ENCODE measurements at regions not wholly inside any gene's neighbourhood (a gene's known extent, or its start where the extent isn't known, plus 50 kb on each side); places are given as distances from the start of the nearest gene placed in this dataset.

- Histone ChIP-seq H3K36me3 (ENCODE audit: insufficient read depth, low read length) (no peaks in the 10 kb centered on the region), H3K27me3 (ENCODE audit: low read length) (no peaks in the 10 kb centered on the region; the same call in 1 of the 2 replicates), H2AFZ (ENCODE audit: low read length) (no peak overlapping the region), H3K9me3 (ENCODE audit: low read length) (no peaks in the 10 kb centered on the region; the same call in 1 of the 2 replicates), H4K20me1 (ENCODE audit: insufficient read depth, low read depth, low read length) (no peaks in the 10 kb centered on the region), H3K4me3 (ENCODE audit: low read length) (no peak overlapping the region), H3K4me1 (ENCODE audit: low read length) (peaks cover 29% of the 10 kb centered on the region), H3K79me2 (ENCODE audit: low read length) (no peaks in the 10 kb centered on the region), H3K9me2 (replicated peaks; ENCODE audit: insufficient read depth, low read length) (no peaks in the 10 kb centered on the region), H3K9ac (ENCODE audit: low read length) (no peak overlapping the region), H3K27ac (ENCODE audit: low read length) (no peak overlapping the region), H3K4me2 (ENCODE audit: low read depth, low read length, poor library complexity, severe bottlenecking) (no peak overlapping the region)
- DNase-seq: no peak
Measured at GRCh38 chr2:38499548-38500282, 103.0 kb downstream of the HNRNPLL start.

- peak; percentile 95 for DNase-seq
- H3K9me2 ChIP-seq (replicated peaks; ENCODE audit: insufficient read depth, low read length): no peaks in the 10 kb centered on the region
- no peaks in the 10 kb centered on the region for H3K36me3 ChIP-seq (ENCODE audit: insufficient read depth, low read length)
- H3K27me3 ChIP-seq (ENCODE audit: low read length): no peaks in the 10 kb centered on the region; the same call in 1 of the 2 replicates
- H3K9ac ChIP-seq (ENCODE audit: low read length): no peak overlapping the region
- peaks cover 29% of the 10 kb centered on the region for H3K4me1 ChIP-seq (ENCODE audit: low read length)
- peak overlapping the region; percentile 46 for H3K4me3 ChIP-seq (ENCODE audit: low read length)
- H2AFZ ChIP-seq (ENCODE audit: low read length): no peak overlapping the region
- H3K27ac ChIP-seq (ENCODE audit: low read length): no peak overlapping the region
- H3K9me3 ChIP-seq (ENCODE audit: low read length): no peaks in the 10 kb centered on the region; the same call in 1 of the 2 replicates
- H3K4me2 ChIP-seq (ENCODE audit: low read depth, low read length, poor library complexity, severe bottlenecking): peak overlapping the region; percentile 64
- H3K79me2 ChIP-seq (ENCODE audit: low read length): no peaks in the 10 kb centered on the region
- H4K20me1 ChIP-seq (ENCODE audit: insufficient read depth, low read depth, low read length): no peaks in the 10 kb centered on the region
Measured at GRCh38 chr2:38498045-38498481, 104.7 kb downstream of the HNRNPLL start.

GRCh38 chr2:38497670-38498037 lies 105.1 kb downstream of the HNRNPLL start:
- H3K36me3 ChIP-seq (ENCODE audit: insufficient read depth, low read length): no peaks in the 10 kb centered on the region
- peak overlapping the region; percentile 64 for H3K4me2 ChIP-seq (ENCODE audit: low read depth, low read length, poor library complexity, severe bottlenecking)
- H3K4me3 ChIP-seq (ENCODE audit: low read length): no peak overlapping the region
- H4K20me1 ChIP-seq (ENCODE audit: insufficient read depth, low read depth, low read length): no peaks in the 10 kb centered on the region
- no peak for DNase-seq
- H3K9ac ChIP-seq (ENCODE audit: low read length): no peak overlapping the region
- H3K27ac ChIP-seq (ENCODE audit: low read length): no peak overlapping the region
- peaks cover 29% of the 10 kb centered on the region for H3K4me1 ChIP-seq (ENCODE audit: low read length)
- no peaks in the 10 kb centered on the region for H3K9me2 ChIP-seq (replicated peaks; ENCODE audit: insufficient read depth, low read length)
- no peaks in the 10 kb centered on the region; the same call in 1 of the 2 replicates for H3K27me3 ChIP-seq (ENCODE audit: low read length)
- no peak overlapping the region for H2AFZ ChIP-seq (ENCODE audit: low read length)
- no peaks in the 10 kb centered on the region for H3K79me2 ChIP-seq (ENCODE audit: low read length)
- H3K9me3 ChIP-seq (ENCODE audit: low read length): no peaks in the 10 kb centered on the region; the same call in 1 of the 2 replicates

GRCh38 chr2:38496927-38497669 lies 105.6 kb downstream of the HNRNPLL start:
- Histone ChIP-seq H3K9ac (ENCODE audit: low read length) (no peak overlapping the region), H3K79me2 (ENCODE audit: low read length) (no peaks in the 10 kb centered on the region), H4K20me1 (ENCODE audit: insufficient read depth, low read depth, low read length) (no peaks in the 10 kb centered on the region), H3K4me2 (ENCODE audit: low read depth, low read length, poor library complexity, severe bottlenecking) (no peak overlapping the region), H3K27ac (ENCODE audit: low read length) (no peak overlapping the region), H3K4me1 (ENCODE audit: low read length) (peaks cover 29% of the 10 kb centered on the region), H3K4me3 (ENCODE audit: low read length) (no peak overlapping the region), H3K9me3 (ENCODE audit: low read length) (no peaks in the 10 kb centered on the region; the same call in 1 of the 2 replicates), H3K36me3 (ENCODE audit: insufficient read depth, low read length) (no peaks in the 10 kb centered on the region), H3K27me3 (ENCODE audit: low read length) (no peaks in the 10 kb centered on the region; the same call in 1 of the 2 replicates), H2AFZ (ENCODE audit: low read length) (no peak overlapping the region), H3K9me2 (replicated peaks; ENCODE audit: insufficient read depth, low read length) (no peaks in the 10 kb centered on the region)
- DNase-seq: no peak

- Histone ChIP-seq H3K4me2 (ENCODE audit: low read depth, low read length, poor library complexity, severe bottlenecking) (no peak overlapping the region), H3K79me2 (ENCODE audit: low read length) (no peaks in the 10 kb centered on the region), H3K9me2 (replicated peaks; ENCODE audit: insufficient read depth, low read length) (no peaks in the 10 kb centered on the region), H3K27ac (ENCODE audit: low read length) (no peak overlapping the region), H3K9ac (ENCODE audit: low read length) (no peak overlapping the region), H3K4me1 (ENCODE audit: low read length) (peaks cover 29% of the 10 kb centered on the region), H3K27me3 (ENCODE audit: low read length) (no peaks in the 10 kb centered on the region), H3K36me3 (ENCODE audit: insufficient read depth, low read length) (no peaks in the 10 kb centered on the region), H4K20me1 (ENCODE audit: insufficient read depth, low read depth, low read length) (no peaks in the 10 kb centered on the region), H3K4me3 (ENCODE audit: low read length) (no peak overlapping the region), H3K9me3 (ENCODE audit: low read length) (no peaks in the 10 kb centered on the region), H2AFZ (ENCODE audit: low read length) (no peak overlapping the region)
- no peak for DNase-seq
Measured at GRCh38 chr2:38495880-38496279, 106.8 kb downstream of the HNRNPLL start.

GRCh38 chr2:38494394-38494793 lies 108.3 kb downstream of the HNRNPLL start:
- no peaks in the 10 kb centered on the region for H4K20me1 ChIP-seq (ENCODE audit: insufficient read depth, low read depth, low read length)

GRCh38 chr2:38492042-38492615 lies 110.6 kb downstream of the HNRNPLL start:
- Histone ChIP-seq H3K4me1 (ENCODE audit: low read length) (peaks cover 3% of the 10 kb centered on the region), H3K4me2 (ENCODE audit: low read depth, low read length, poor library complexity, severe bottlenecking) (no peak overlapping the region), H3K4me3 (ENCODE audit: low read length) (no peak overlapping the region), H3K9me2 (replicated peaks; ENCODE audit: insufficient read depth, low read length) (no peaks in the 10 kb centered on the region), H3K27me3 (ENCODE audit: low read length) (no peaks in the 10 kb centered on the region), H4K20me1 (ENCODE audit: insufficient read depth, low read depth, low read length) (no peaks in the 10 kb centered on the region), H3K79me2 (ENCODE audit: low read length) (no peaks in the 10 kb centered on the region), H3K36me3 (ENCODE audit: insufficient read depth, low read length) (no peaks in the 10 kb centered on the region), H3K9ac (ENCODE audit: low read length) (no peak overlapping the region), H2AFZ (ENCODE audit: low read length) (no peak overlapping the region), H3K9me3 (ENCODE audit: low read length) (no peaks in the 10 kb centered on the region), H3K27ac (ENCODE audit: low read length) (no peak overlapping the region)
- DNase-seq: no peak

More at GRCh38 chr2:38494394-38494793, 108.3 kb downstream of the HNRNPLL start:
- Histone ChIP-seq H3K4me1 (ENCODE audit: low read length) (peaks cover 26% of the 10 kb centered on the region), H3K27me3 (ENCODE audit: low read length) (no peaks in the 10 kb centered on the region), H3K4me3 (ENCODE audit: low read length) (no peak overlapping the region), H3K36me3 (ENCODE audit: insufficient read depth, low read length) (no peaks in the 10 kb centered on the region), H3K4me2 (ENCODE audit: low read depth, low read length, poor library complexity, severe bottlenecking) (no peak overlapping the region), H3K9me3 (ENCODE audit: low read length) (no peaks in the 10 kb centered on the region), H3K9me2 (replicated peaks; ENCODE audit: insufficient read depth, low read length) (no peaks in the 10 kb centered on the region), H3K79me2 (ENCODE audit: low read length) (no peaks in the 10 kb centered on the region), H3K27ac (ENCODE audit: low read length) (no peak overlapping the region), H2AFZ (ENCODE audit: low read length) (no peak overlapping the region), H3K9ac (ENCODE audit: low read length) (no peak overlapping the region)
- no peak for DNase-seq

GRCh38 chr2:38491436-38491835 lies 111.3 kb downstream of the HNRNPLL start:
- Histone ChIP-seq H3K4me3 (ENCODE audit: low read length) (no peak overlapping the region), H3K9me3 (ENCODE audit: low read length) (no peaks in the 10 kb centered on the region), H3K27me3 (ENCODE audit: low read length) (no peaks in the 10 kb centered on the region), H3K27ac (ENCODE audit: low read length) (no peak overlapping the region), H3K9ac (ENCODE audit: low read length) (no peak overlapping the region), H2AFZ (ENCODE audit: low read length) (no peak overlapping the region), H3K4me2 (ENCODE audit: low read depth, low read length, poor library complexity, severe bottlenecking) (no peak overlapping the region), H3K9me2 (replicated peaks; ENCODE audit: insufficient read depth, low read length) (no peaks in the 10 kb centered on the region), H3K79me2 (ENCODE audit: low read length) (no peaks in the 10 kb centered on the region), H4K20me1 (ENCODE audit: insufficient read depth, low read depth, low read length) (no peaks in the 10 kb centered on the region), H3K36me3 (ENCODE audit: insufficient read depth, low read length) (no peaks in the 10 kb centered on the region), H3K4me1 (ENCODE audit: low read length) (no peaks in the 10 kb centered on the region)
- DNase-seq: no peak

Measured in Karpas-422 (cell line).